SK-N-SH treated with all-trans-retinoic acid at 6 μM for 48 hours (cell line): ENCODE measurements at regions not wholly inside any gene's neighbourhood (a gene's known extent, or its start where the extent isn't known, plus 50 kb on each side); places are given as distances from the start of the nearest gene placed in this dataset.

Experiments
- ATAC-seq: fragments of 200-7000 bp; cut with Tn5 transposase; 3 replicates; pipeline ENCODE4 v1.9.1; 2020; ENCODE audit warnings: mild to moderate bottlenecking, moderate library complexity
- ARNTL ChIP-seq: fragments of 450-650 bp; formaldehyde crosslinking; IDR thresholded peaks from 2 replicates; pipeline ENCODE4 v1.5.0; 2020; ENCODE audit warnings: low read depth, mild to moderate bottlenecking, moderate library complexity, borderline replicate concordance
- BACH2 ChIP-seq: fragments of 250-450 bp; sonication (Bioruptor Pico); IDR thresholded peaks from 2 replicates; pipeline ENCODE4 v1.9.0; 2021; ENCODE audit warnings: mild to moderate bottlenecking, borderline replicate concordance
- CREB5 ChIP-seq: fragments of 250-450 bp; sonication (Bioruptor Pico); IDR thresholded peaks from 2 replicates; pipeline ENCODE4 v1.5.1; 2020; ENCODE audit warnings: low read depth, mild to moderate bottlenecking, moderate library complexity
- CSDC2 ChIP-seq: fragments of 250-450 bp; sonication (Bioruptor Pico); IDR thresholded peaks from 2 replicates; pipeline ENCODE4 v1.5.0; 2020; ENCODE audit warnings: mild to moderate bottlenecking, moderate library complexity
- CSRNP3 ChIP-seq: fragments of 250-450 bp; sonication (Bioruptor Pico); IDR thresholded peaks from 2 replicates; pipeline ENCODE4 v1.5.1; 2021; ENCODE audit warnings: mild to moderate bottlenecking, moderate library complexity
- ESRRG ChIP-seq: fragments of 250-450 bp; sonication (Bioruptor Pico); IDR thresholded peaks from 2 replicates; pipeline ENCODE4 v1.6.1; 2021; ENCODE audit warnings: mild to moderate bottlenecking
- ISL1 ChIP-seq: fragments of 250-450 bp; sonication (Bioruptor Pico); IDR thresholded peaks from 2 replicates; pipeline ENCODE4 v2.1.2; 2022; ENCODE audit warnings: mild to moderate bottlenecking, moderate library complexity
- OSR1 ChIP-seq: fragments of 250-450 bp; sonication (Bioruptor Pico); IDR thresholded peaks from 2 replicates; pipeline ENCODE4 v1.8.0; 2022; ENCODE audit warnings: moderate library complexity, mild to moderate bottlenecking, inconsistent platforms
- PATZ1 ChIP-seq: fragments of 250-450 bp; sonication (Bioruptor Pico); IDR thresholded peaks from 2 replicates; pipeline ENCODE4 v1.8.0; 2020; ENCODE audit warnings: mild to moderate bottlenecking, moderate library complexity, borderline replicate concordance
- POU6F1 ChIP-seq: fragments of 250-450 bp; sonication (Bioruptor Pico); IDR thresholded peaks from 2 replicates; pipeline ENCODE4 v1.8.0; 2021; ENCODE audit warnings: low read depth, mild to moderate bottlenecking, moderate library complexity, borderline replicate concordance
- PPARA ChIP-seq: fragments of 250-450 bp; sonication (Bioruptor Pico); IDR thresholded peaks from 2 replicates; pipeline ENCODE4 v1.5.0; 2020; ENCODE audit warnings: mild to moderate bottlenecking, borderline replicate concordance
- RARB ChIP-seq: fragments of 250-450 bp; sonication (Bioruptor Pico); IDR thresholded peaks from 2 replicates; pipeline ENCODE4 v1.8.0; 2021; ENCODE audit warnings: mild to moderate bottlenecking, moderate library complexity
- SNAI2 ChIP-seq: fragments of 250-450 bp; sonication (Bioruptor Pico); IDR thresholded peaks from 2 replicates; pipeline ENCODE4 v1.5.0; 2020; ENCODE audit warnings: mild to moderate bottlenecking, moderate library complexity
- TCF4 ChIP-seq: fragments of 250-450 bp; sonication (Bioruptor Pico); IDR thresholded peaks from 2 replicates; pipeline ENCODE4 v1.8.0; 2021; ENCODE audit warnings: mild to moderate bottlenecking, moderate library complexity, borderline replicate concordance
- TOX ChIP-seq: fragments of 250-450 bp; sonication (Bioruptor Pico); IDR thresholded peaks from 2 replicates; pipeline ENCODE4 v1.8.0; 2021; ENCODE audit warnings: mild to moderate bottlenecking, moderate library complexity, borderline replicate concordance
- TSHZ2 ChIP-seq: fragments of 250-450 bp; sonication (Bioruptor Pico); IDR thresholded peaks from 2 replicates; pipeline ENCODE4 v1.5.0; 2020; ENCODE audit warnings: mild to moderate bottlenecking, moderate library complexity
- ZC3H10 ChIP-seq: fragments of 250-450 bp; sonication (Bioruptor Pico); IDR thresholded peaks from 2 replicates; pipeline ENCODE4 v1.5.1; 2021; ENCODE audit warnings: mild to moderate bottlenecking, moderate library complexity
- ZFP3 ChIP-seq: fragments of 250-450 bp; sonication (Bioruptor Pico); IDR thresholded peaks from 2 replicates; pipeline ENCODE4 v1.5.0; 2020; ENCODE audit warnings: mild to moderate bottlenecking, moderate library complexity
- ZFP30 ChIP-seq: fragments of 450-650 bp; formaldehyde crosslinking; IDR thresholded peaks from 2 replicates; pipeline ENCODE4 v1.5.0; 2022; ENCODE audit warnings: mild to moderate bottlenecking, moderate library complexity
- ZNF565 ChIP-seq: fragments of 450-650 bp; formaldehyde crosslinking; conservative IDR thresholded peaks from 2 replicates; pipeline ENCODE4 v1.5.0; 2020; ENCODE audit warnings: low read depth, mild to moderate bottlenecking, moderate library complexity
- ZNF70 ChIP-seq: fragments of 450-650 bp; formaldehyde crosslinking; IDR thresholded peaks from 2 replicates; pipeline ENCODE4 v1.5.0; 2020; ENCODE audit warnings: mild to moderate bottlenecking, moderate library complexity
- ZNF8 ChIP-seq: fragments of 450-650 bp; formaldehyde crosslinking; IDR thresholded peaks from 2 replicates; pipeline ENCODE4 v1.5.0; 2020; ENCODE audit warnings: mild to moderate bottlenecking, moderate library complexity

- no peak for TF ChIP-seq ARNTL (CRISPR knock-in tag)
- ATAC-seq: no peak
These were observed 1247.8 kb upstream of the NXPH2 start for GRCh38 chr2:140027966-140028365.

GRCh38 chr2:140027320-140027719, 1247.1 kb upstream of the NXPH2 start:
- TF ChIP-seq ZFP3 (CRISPR knock-in tag): no peak
- TF ChIP-seq PATZ1 (CRISPR knock-in tag): no peak
- no peak for TF ChIP-seq ISL1 (CRISPR knock-in tag)
- TF ChIP-seq ZNF70: no peak
- TF ChIP-seq OSR1 (CRISPR knock-in tag): no peak
- TF ChIP-seq TSHZ2 (CRISPR knock-in tag): no peak
- no peak for TF ChIP-seq POU6F1 (CRISPR knock-in tag)
- no peak for TF ChIP-seq ESRRG
- TF ChIP-seq CREB5 (CRISPR knock-in tag): no peak
- TF ChIP-seq RARB (CRISPR knock-in tag): no peak
- no peak for TF ChIP-seq ZNF565 (CRISPR knock-in tag)
- TF ChIP-seq CSRNP3: no peak
- TF ChIP-seq TOX: no peak
- TF ChIP-seq BACH2 (CRISPR knock-in tag): no peak
- no peak for TF ChIP-seq ARNTL (CRISPR knock-in tag)
- TF ChIP-seq ZFP30: no peak
- no peak for TF ChIP-seq CSDC2 (CRISPR knock-in tag)
- TF ChIP-seq SNAI2 (CRISPR knock-in tag): no peak
- TF ChIP-seq PPARA (CRISPR knock-in tag): no peak
- no peak for TF ChIP-seq ZC3H10 (CRISPR knock-in tag)
- no peak for ATAC-seq

- ATAC-seq: no peak
- TF ChIP-seq BACH2 (CRISPR knock-in tag) (no peak), TSHZ2 (CRISPR knock-in tag) (no peak), PATZ1 (CRISPR knock-in tag) (no peak), ESRRG (no peak), OSR1 (CRISPR knock-in tag) (no peak), POU6F1 (CRISPR knock-in tag) (no peak), SNAI2 (CRISPR knock-in tag) (no peak), RARB (CRISPR knock-in tag) (no peak), TCF4 (CRISPR knock-in tag) (no peak), ZNF8 (CRISPR knock-in tag) (no peak), ZFP30 (no peak), TOX (no peak), ZNF565 (CRISPR knock-in tag) (no peak), ZC3H10 (CRISPR knock-in tag) (no peak)
These were observed 1243.1 kb upstream of the NXPH2 start for GRCh38 chr2:140023291-140023690.
